Kidney (tissue), 13 donors: ENCODE measurements at regions not wholly inside any gene's neighbourhood (a gene's known extent, or its start where the extent isn't known, plus 50 kb on each side); places are given as distances from the start of the nearest gene placed in this dataset.

Experiments
- DNase-seq, 5 donors: peaks; one replicate each; pipeline ENCODE4 v3.0.0-alpha.2; 2013 to 2020
- FAIRE-seq: peaks from 2 replicates; lab custom pipeline; 2012; peaks lifted over from hg19 to GRCh38; lab: Jason Lieb, UNC
- H3K27ac ChIP-seq, 2 donors: one replicate each; pipeline ENCODE4 v1.7.0; 2013; ENCODE audit warnings: low read depth in 2 of 2, low read length in 2 of 2, inconsistent platforms in 1 of 2
- H3K27me3 ChIP-seq: one replicate; pipeline ENCODE4 v1.7.1; 2013; ENCODE audit warnings: low read length, inconsistent platforms; ENCODE audit not compliant: control insufficient read depth, insufficient read depth
- H3K36me3 ChIP-seq, 3 donors: one replicate each; pipeline versions ENCODE4 v1.7.0 to v1.7.1; 2013; ENCODE audit warnings: low read length in 3 of 3, control low read depth in 1 of 3, inconsistent platforms in 1 of 3; ENCODE audit not compliant: insufficient read depth in 3 of 3, control insufficient read depth in 2 of 3
- H3K4me1 ChIP-seq, 3 donors: one replicate each; pipeline versions ENCODE4 v1.7.0 to v1.7.1; 2013; ENCODE audit warnings: low read length in 3 of 3, inconsistent platforms in 1 of 3, low read depth in 1 of 3; ENCODE audit not compliant: control insufficient read depth in 2 of 3, insufficient read depth in 2 of 3
- H3K4me3 ChIP-seq, 3 donors: one replicate each; pipeline versions ENCODE4 v1.7.0 to v1.8.1; 2013; ENCODE audit warnings: low read length in 3 of 3, control low read depth in 1 of 3, inconsistent platforms in 1 of 3
- H3K9ac ChIP-seq, 3 donors: one replicate each; pipeline versions ENCODE4 v1.7.0 to v1.7.1; 2013; ENCODE audit warnings: low read length in 3 of 3, control low read depth in 1 of 3, inconsistent platforms in 1 of 3
- H3K9me3 ChIP-seq, 3 donors: one replicate each; pipeline versions ENCODE4 v1.7.0 to v1.7.1; 2013; ENCODE audit warnings: low read length in 3 of 3, control low read depth in 1 of 3, inconsistent platforms in 1 of 3; ENCODE audit not compliant: control insufficient read depth in 2 of 3, insufficient read depth in 1 of 3
- CTCF ChIP-seq: IDR thresholded peaks from 3 replicates; pipeline ENCODE4 v1.5.1; 2012; ENCODE audit warnings: mild to moderate bottlenecking, moderate library complexity, borderline replicate concordance; ENCODE audit not compliant: insufficient read depth; ENCODE audit errors: extremely low read depth
- intact Hi-C: fragments of 100-400 bp; cut with DNase I; formaldehyde crosslinking; loops from one replicate; pipeline ENCODE4 v1.11.1; 2022
- donor health status: control.
- donor health status: control.
- donor health status: control.
- donor health status: control.
- donor health status: control.
- donor health status: DM: yes; HTN: yes; CAD: no.
- donor health status: Normal renal cell carcinoma (clear cell type).

GRCh38 chr3:154851644-154852043 is 228.5 kb upstream of the MME start:
- Histone ChIP-seq H3K27me3 (no peaks in the 10 kb centered on the region), H3K4me3 (no peak overlapping the region), H3K27ac (no peak overlapping the region), H3K9me3 (no peaks in the 10 kb centered on the region), H3K4me1 (no peaks in the 10 kb centered on the region), H3K36me3 (no peaks in the 10 kb centered on the region), H3K9ac (no peak overlapping the region)
- intact Hi-C loops = no loop called here
- TF ChIP-seq CTCF = no peak
- no peak for FAIRE-seq
- no peak for DNase-seq

GRCh38 chr3:154850921-154851320 is 229.2 kb upstream of the MME start:
- no peak for TF ChIP-seq CTCF
- Histone ChIP-seq H3K27ac (no peak overlapping the region), H3K4me3 (no peak overlapping the region), H3K27me3 (no peaks in the 10 kb centered on the region), H3K4me1 (no peaks in the 10 kb centered on the region), H3K36me3 (no peaks in the 10 kb centered on the region), H3K9ac (no peak overlapping the region), H3K9me3 (no peaks in the 10 kb centered on the region)
- DNase-seq (no peak), FAIRE-seq (no peak)
- intact Hi-C loops = no loop called here

GRCh38 chr3:154849408-154849807 is 230.7 kb upstream of the MME start:
- Histone ChIP-seq H3K4me1 (no peaks in the 10 kb centered on the region), H3K9ac (no peak overlapping the region), H3K27ac (no peak overlapping the region), H3K4me3 (no peak overlapping the region), H3K27me3 (no peaks in the 10 kb centered on the region), H3K36me3 (no peaks in the 10 kb centered on the region), H3K9me3 (no peaks in the 10 kb centered on the region)
- FAIRE-seq = no peak
- DNase-seq = no peak
- intact Hi-C loops = no loop called here
- no peak for TF ChIP-seq CTCF

- DNase-seq (no peak), FAIRE-seq (no peak)
- no peak for TF ChIP-seq CTCF
- H3K36me3 ChIP-seq = no peaks in the 10 kb centered on the region
- H3K27ac ChIP-seq = no peak overlapping the region
- no peak overlapping the region for H3K9ac ChIP-seq
- H3K4me1 ChIP-seq = no peaks in the 10 kb centered on the region
- H3K9me3 ChIP-seq = no peaks in the 10 kb centered on the region
- H3K4me3 ChIP-seq = no peak overlapping the region
- H3K27me3 ChIP-seq = no peaks in the 10 kb centered on the region
- intact Hi-C loops = no loop called here
Observed at GRCh38 chr3:154844863-154845262, 235.3 kb upstream of the MME start.
